ENCODE measurements at regions not wholly inside any gene's neighbourhood (a gene's known extent, or its start where the extent isn't known, plus 50 kb on each side); places are given as distances from the start of the nearest gene placed in this dataset.

DNA sequence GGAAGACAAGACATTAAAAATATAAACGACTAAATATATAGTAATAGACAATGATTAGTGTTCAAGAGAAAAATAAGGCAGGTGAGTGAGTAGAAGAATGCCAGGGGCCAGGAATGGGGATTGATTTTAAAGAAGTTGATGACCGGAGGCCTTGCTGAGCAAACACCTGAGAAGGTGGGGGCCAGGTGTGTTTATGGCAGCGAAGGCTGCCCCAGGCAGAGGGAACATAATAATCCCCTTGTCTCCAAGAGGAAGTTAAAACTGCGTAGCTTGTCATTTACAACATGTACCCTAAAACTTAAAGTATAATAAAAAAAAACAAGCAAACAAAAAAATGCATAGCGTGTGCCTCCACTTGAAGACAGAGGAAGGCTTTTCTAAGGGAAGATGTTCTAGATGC is 220.3 kb downstream of the URB2 start:
- FAIRE-seq: no peak
- Histone ChIP-seq H3K56ac (replicated peaks; ENCODE audit: insufficient read length, low read depth, low read length) (no peak overlapping the region), H3K27me3 (replicated peaks in 1 of 4; ENCODE audit: control insufficient read depth in 3 of 4, extremely low read depth in 1 of 4, insufficient read depth in 3 of 4, low read length in 3 of 4) (no peaks in the 10 kb centered on the region), H4K8ac (ENCODE audit: extremely low read depth, insufficient read depth, low read length) (no peak overlapping the region; the same call in 1 of the 2 replicates), H3K9ac (replicated peaks in 1 of 4; ENCODE audit: extremely low read depth in 1 of 4, low read depth in 3 of 4, low read length in 3 of 4) (no peak overlapping the region), H2BK12ac (ENCODE audit: low read depth, low read length) (no peak overlapping the region), H3K4me1 (replicated peaks in 1 of 4; ENCODE audit: control insufficient read depth in 3 of 4, insufficient read depth in 4 of 4, low read length in 3 of 4) (no peaks in the 10 kb centered on the region), H2BK5ac (ENCODE audit: low read depth, low read length) (no peak overlapping the region), H3K23me2 (ENCODE audit: low read depth, low read length) (no peaks in the 10 kb centered on the region), H3K36me3 (ENCODE audit: control insufficient read depth in 2 of 4, insufficient read depth in 4 of 4, low read length in 3 of 4) (no peaks in the 10 kb centered on the region), H3K79me2 (ENCODE audit: control insufficient read depth in 1 of 2, insufficient read depth in 2 of 2, low read length in 2 of 2) (no peaks in the 10 kb centered on the region), H2BK120ac (replicated peaks; ENCODE audit: low read depth, low read length) (no peak overlapping the region), H3K79me1 (ENCODE audit: low read depth, low read length) (no peaks in the 10 kb centered on the region), H3K14ac (ENCODE audit: insufficient read length) (no peak overlapping the region), H2BK20ac (ENCODE audit: low read length) (no peak overlapping the region), H3K4me3 (ENCODE audit: extremely low read depth in 1 of 4, insufficient read depth in 2 of 4, low read depth in 3 of 4, low read length in 4 of 4) (no peak overlapping the region), H3K4me2 (ENCODE audit: insufficient read depth in 1 of 2, low read depth in 2 of 2, low read length in 2 of 2) (no peak overlapping the region), H2BK15ac (ENCODE audit: low read length) (no peak overlapping the region), H3K18ac (ENCODE audit: extremely low read depth, low read length) (no peak overlapping the region), H4K5ac (ENCODE audit: insufficient read length, low read depth, low read length) (no peak overlapping the region), H4K91ac (replicated peaks; ENCODE audit: insufficient read length, low read length) (no peak overlapping the region), H2AK5ac (ENCODE audit: low read depth, low read length) (no peak overlapping the region), H3K4ac (replicated peaks; ENCODE audit: insufficient read length, low read depth, low read length) (no peak overlapping the region), H3K27ac (ENCODE audit: low read depth, low read length) (no peak overlapping the region), H2AFZ (ENCODE audit: low read length) (no peak overlapping the region), H4K20me1 (replicated peaks in 1 of 2; ENCODE audit: control insufficient read depth in 1 of 2, insufficient read depth in 2 of 2, low read length in 2 of 2) (no peaks in the 10 kb centered on the region), H3K23ac (ENCODE audit: insufficient read length) (no peak overlapping the region), H3K9me3 (ENCODE audit: insufficient read depth in 2 of 2, low read depth in 1 of 2, low read length in 1 of 2) (no peaks in the 10 kb centered on the region)
- ChIA-PET POLR2A (ENCODE audit: partially characterized antibody) (no interaction called here), CTCF (ENCODE audit: partially characterized antibody) (interaction anchor here (2.8 kb wide), 1 partner anchor 10 kb away, joined by 9 read pairs; no protein-coding TSS in a partner anchor)
- WGBS, 2 experiments (ENCODE audit: extremely low coverage in 1 of 2, insufficient coverage in 1 of 2, insufficient read length in 1 of 2, insufficient replicate concordance in 2 of 2, low coverage in 1 of 2, low lambda C conversion rate in 2 of 2, missing lambda C conversion rate in 1 of 2): 92% methylated on average over 5 of the region's 5 CpGs; no CpG with 5 or more reads in 1 of the 2 experiments
- no peak for DNase-seq (ENCODE audit: low read depth in 1 of 2, low spot score in 2 of 2)
- TF ChIP-seq MAFK (IDR thresholded peaks at IDR 0.05; ENCODE audit: low read depth, low read length) (no peak), SIRT6 (IDR thresholded peaks at IDR 0.05; ENCODE audit: low read length) (no peak), GTF2F1 (IDR thresholded peaks at IDR 0.05; ENCODE audit: borderline replicate concordance, low read depth, low read length) (no peak), EZH2 (IDR thresholded peaks at IDR 0.05; ENCODE audit: low read depth, low read length, severe bottlenecking) (no peak), KDM4A (IDR thresholded peaks at IDR 0.05; ENCODE audit: low read depth, low read length, severe bottlenecking) (no peak), ASH2L (IDR thresholded peaks at IDR 0.05; ENCODE audit: low read length) (no peak), FOSL1 (IDR thresholded peaks at IDR 0.05; ENCODE audit: insufficient read depth, low read depth, low read length) (no peak), SP1 (IDR thresholded peaks at IDR 0.05; ENCODE audit: low read depth, low read length) (no peak), POLR2A (IDR thresholded peaks at IDR 0.05; ENCODE audit: control extremely low read depth in 1 of 2, low read depth in 2 of 2, low read length in 2 of 2) (no peak), CEBPB (IDR thresholded peaks at IDR 0.05; ENCODE audit: low read depth, low read length) (no peak)
- TF ChIP-seq, protein P1, sequence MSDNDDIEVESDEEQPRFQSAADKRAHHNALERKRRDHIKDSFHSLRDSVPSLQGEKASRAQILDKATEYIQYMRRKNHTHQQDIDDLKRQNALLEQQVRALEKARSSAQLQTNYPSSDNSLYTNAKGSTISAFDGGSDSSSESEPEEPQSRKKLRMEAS (IDR thresholded peaks at IDR 0.05): no peak
- TF ChIP-seq, protein P2, sequence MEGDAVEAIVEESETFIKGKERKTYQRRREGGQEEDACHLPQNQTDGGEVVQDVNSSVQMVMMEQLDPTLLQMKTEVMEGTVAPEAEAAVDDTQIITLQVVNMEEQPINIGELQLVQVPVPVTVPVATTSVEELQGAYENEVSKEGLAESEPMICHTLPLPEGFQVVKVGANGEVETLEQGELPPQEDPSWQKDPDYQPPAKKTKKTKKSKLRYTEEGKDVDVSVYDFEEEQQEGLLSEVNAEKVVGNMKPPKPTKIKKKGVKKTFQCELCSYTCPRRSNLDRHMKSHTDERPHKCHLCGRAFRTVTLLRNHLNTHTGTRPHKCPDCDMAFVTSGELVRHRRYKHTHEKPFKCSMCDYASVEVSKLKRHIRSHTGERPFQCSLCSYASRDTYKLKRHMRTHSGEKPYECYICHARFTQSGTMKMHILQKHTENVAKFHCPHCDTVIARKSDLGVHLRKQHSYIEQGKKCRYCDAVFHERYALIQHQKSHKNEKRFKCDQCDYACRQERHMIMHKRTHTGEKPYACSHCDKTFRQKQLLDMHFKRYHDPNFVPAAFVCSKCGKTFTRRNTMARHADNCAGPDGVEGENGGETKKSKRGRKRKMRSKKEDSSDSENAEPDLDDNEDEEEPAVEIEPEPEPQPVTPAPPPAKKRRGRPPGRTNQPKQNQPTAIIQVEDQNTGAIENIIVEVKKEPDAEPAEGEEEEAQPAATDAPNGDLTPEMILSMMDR (IDR thresholded peaks at IDR 0.05; ENCODE audit: control extremely low read depth in 1 of 3, insufficient read depth in 1 of 3, low read depth in 1 of 3, low read length in 3 of 3): no peak
